ENCODE measurements at regions not wholly inside any gene's neighbourhood (a gene's known extent, or its start where the extent isn't known, plus 50 kb on each side); places are given as distances from the start of the nearest gene placed in this dataset.

DNA sequence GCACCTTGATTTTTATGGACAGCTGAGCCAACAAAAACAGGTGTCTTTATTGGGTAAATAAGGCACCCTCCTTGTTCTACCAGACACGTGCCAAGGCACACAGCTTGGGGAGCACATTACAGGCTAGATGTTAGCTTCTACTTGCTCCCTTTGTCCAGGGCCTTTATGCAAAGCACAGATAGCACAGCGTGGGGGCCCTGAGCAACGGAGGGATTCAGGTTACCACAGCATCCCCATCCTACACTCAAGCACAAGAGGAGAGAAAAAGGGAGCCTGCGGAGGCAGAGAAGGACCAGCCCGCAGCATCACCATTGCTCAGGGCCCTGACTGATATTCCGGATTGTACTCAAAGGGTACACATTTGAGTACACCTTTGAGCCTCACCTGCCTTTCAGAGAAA is 181.7 kb upstream of the KIF2A start:
- no peak for TF ChIP-seq CTCF (IDR thresholded peaks at IDR 0.05)
- no peak for TF ChIP-seq POLR2A (IDR thresholded peaks at IDR 0.05)
- intact Hi-C loops (cut with DNase I; ENCODE audit: low total_unique reads): no loop called here

DNA sequence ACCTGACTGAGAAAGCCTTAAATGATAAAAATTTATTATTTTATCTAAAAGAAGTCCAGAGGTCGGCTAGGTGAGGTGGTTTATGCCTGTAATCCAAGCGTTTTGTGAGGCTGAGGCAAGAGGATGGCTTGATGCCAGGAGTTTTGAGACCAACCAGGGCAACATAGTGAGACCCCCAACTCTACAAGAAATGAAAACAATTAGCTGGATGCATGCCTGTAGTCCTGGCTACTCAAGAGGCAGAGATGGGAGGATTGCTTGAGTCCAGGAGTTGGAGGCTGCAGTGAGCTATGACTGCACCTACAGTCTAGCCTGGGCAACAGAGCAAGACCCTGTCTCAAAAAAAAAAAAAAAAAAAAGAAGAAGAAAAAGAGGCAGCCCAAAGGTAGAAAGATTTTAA is 179.9 kb upstream of the KIF2A start:
- whole genome bisulfite sequencing, 2 donors: 67 to 75% methylated on average over 2 of the region's 2 CpGs
- Histone ChIP-seq H3K4me1 (no peaks in the 10 kb centered on the region), H3K9me3 (no peaks in the 10 kb centered on the region), H3K36me3 (ENCODE audit: low read depth, missing control alignments) (no peaks in the 10 kb centered on the region), H3K27ac (no peak overlapping the region), H3K4me3 (no peak overlapping the region), H3K27me3 (no peaks in the 10 kb centered on the region)
- TF ChIP-seq POLR2A (IDR thresholded peaks at IDR 0.05): no peak
- no peak for TF ChIP-seq CTCF (IDR thresholded peaks at IDR 0.05)
- intact Hi-C loops (cut with DNase I; ENCODE audit: low total_unique reads): no loop called here
- no peak for DNase-seq

More for the DNA sequence above, 181.7 kb upstream of the KIF2A start:
- Histone ChIP-seq H3K36me3 (ENCODE audit: low read depth, missing control alignments) (no peaks in the 10 kb centered on the region), H3K27me3 (no peaks in the 10 kb centered on the region), H3K9me3 (no peaks in the 10 kb centered on the region), H3K4me1 (no peaks in the 10 kb centered on the region), H3K27ac (no peak overlapping the region), H3K4me3 (no peak overlapping the region)
- no peak for DNase-seq
- WGBS, 2 donors: 77 to 96% methylated on average over 3 to 6 of the region's 6 CpGs

DNA sequence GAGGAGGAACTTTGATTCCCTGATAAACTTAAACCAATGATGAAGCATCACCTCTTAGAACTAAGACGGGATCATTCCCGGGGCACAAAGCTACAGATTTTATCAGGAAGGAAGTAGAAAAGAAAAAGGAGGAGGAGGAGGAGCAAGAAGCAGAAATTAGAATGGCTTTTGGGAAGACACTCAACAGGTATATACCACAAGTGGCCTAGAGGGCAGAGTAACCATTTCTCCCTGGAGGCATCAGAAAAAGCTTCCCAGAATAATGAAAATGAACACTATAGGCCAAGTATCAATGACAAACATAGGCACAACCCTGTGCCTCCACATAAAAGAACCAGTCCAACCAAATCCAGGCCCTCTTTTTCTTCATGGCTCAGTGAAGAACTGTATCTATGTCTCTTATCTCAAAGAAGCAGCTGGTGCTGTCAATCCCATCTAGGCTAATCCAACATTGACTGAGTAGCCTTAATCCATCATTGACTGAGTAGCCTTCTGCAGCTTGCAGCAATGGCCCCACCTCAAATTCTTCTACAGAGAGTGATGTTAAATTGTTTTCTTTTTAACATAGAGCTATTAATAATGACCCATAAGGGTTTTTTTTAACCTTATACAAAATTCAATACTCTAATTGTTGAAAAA is 178.8 kb upstream of the KIF2A start:
- TF ChIP-seq POLR2A (IDR thresholded peaks at IDR 0.05) (no peak), CTCF (IDR thresholded peaks at IDR 0.05) (no peak)
- H3K9me3 ChIP-seq: no peaks in the 10 kb centered on the region
- H3K36me3 ChIP-seq (ENCODE audit: low read depth, missing control alignments): no peaks in the 10 kb centered on the region
- H3K27ac ChIP-seq: no peak overlapping the region
- intact Hi-C loops (cut with DNase I; ENCODE audit: low total_unique reads): no loop called here
- no peak overlapping the region for H3K4me3 ChIP-seq
- H3K4me1 ChIP-seq: no peaks in the 10 kb centered on the region
- H3K27me3 ChIP-seq: no peaks in the 10 kb centered on the region
- 87 to 91% methylated on average over 2 of the region's 2 CpGs for WGBS, 2 donors
- DNase-seq: no peak

DNA sequence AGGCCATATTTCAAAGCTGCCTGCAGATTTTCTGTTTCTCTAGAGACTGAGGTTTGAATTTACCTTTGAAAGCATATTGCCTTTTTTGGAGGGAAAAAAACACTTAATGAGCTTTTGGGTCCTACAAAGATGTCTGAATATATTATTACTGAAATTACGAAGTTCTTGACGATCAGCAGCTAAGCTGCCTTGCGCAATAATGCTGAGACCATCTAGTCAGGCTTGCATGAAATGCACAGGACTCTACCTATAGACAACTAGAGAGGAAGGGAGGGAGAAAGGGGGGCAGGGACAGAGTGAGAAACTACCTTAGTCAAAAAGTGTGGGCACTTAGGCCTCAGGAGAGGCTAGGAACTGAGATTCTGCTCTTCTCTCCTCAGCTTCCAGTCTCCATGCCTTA is 175.9 kb upstream of the KIF2A start:
- whole genome bisulfite sequencing, 2 donors: 94 to 95% methylated on average over 3 of the region's 3 CpGs
- Histone ChIP-seq H3K4me3 (no peak overlapping the region), H3K36me3 (ENCODE audit: low read depth, missing control alignments) (no peaks in the 10 kb centered on the region), H3K27ac (no peak overlapping the region), H3K9me3 (no peaks in the 10 kb centered on the region), H3K4me1 (no peaks in the 10 kb centered on the region), H3K27me3 (no peaks in the 10 kb centered on the region)
- intact Hi-C loops (cut with DNase I; ENCODE audit: low total_unique reads): no loop called here
- no peak for DNase-seq
- TF ChIP-seq POLR2A (IDR thresholded peaks at IDR 0.05) (no peak), CTCF (IDR thresholded peaks at IDR 0.05) (no peak)

DNA sequence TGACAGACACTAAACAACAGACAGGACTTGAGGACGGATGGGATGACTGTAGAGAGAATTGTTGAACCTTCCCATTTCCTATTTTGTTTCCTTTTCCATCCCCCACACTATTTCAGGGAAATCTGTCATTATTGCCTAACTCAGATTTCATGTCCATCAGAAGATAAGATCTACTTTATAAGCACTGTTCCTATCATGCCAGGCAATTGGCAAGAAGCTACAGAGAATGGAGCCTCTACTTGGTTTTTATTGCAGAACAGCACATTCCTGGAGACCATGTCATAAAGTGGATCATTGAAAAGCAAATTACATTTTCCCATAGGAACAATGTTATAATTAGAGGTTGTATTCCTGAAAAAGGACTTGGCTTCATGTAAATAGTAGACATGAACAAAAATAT is 173.7 kb upstream of the KIF2A start:
- Histone ChIP-seq H3K27ac (no peak overlapping the region), H3K4me1 (no peaks in the 10 kb centered on the region), H3K4me3 (no peak overlapping the region), H3K27me3 (no peaks in the 10 kb centered on the region), H3K36me3 (ENCODE audit: low read depth, missing control alignments) (no peaks in the 10 kb centered on the region), H3K9me3 (no peaks in the 10 kb centered on the region)
- DNase-seq: no peak
- intact Hi-C loops (cut with DNase I; ENCODE audit: low total_unique reads): no loop called here
- WGBS, 2 donors: 0 to 96% methylated on average over 1 of the region's 1 CpG
- TF ChIP-seq POLR2A (IDR thresholded peaks at IDR 0.05) (no peak), CTCF (IDR thresholded peaks at IDR 0.05) (no peak)

All from testis (tissue), 2 donors.